ENCODE measurements at regions not wholly inside any gene's neighbourhood (a gene's known extent, or its start where the extent isn't known, plus 50 kb on each side); places are given as distances from the start of the nearest gene placed in this dataset.

DNA sequence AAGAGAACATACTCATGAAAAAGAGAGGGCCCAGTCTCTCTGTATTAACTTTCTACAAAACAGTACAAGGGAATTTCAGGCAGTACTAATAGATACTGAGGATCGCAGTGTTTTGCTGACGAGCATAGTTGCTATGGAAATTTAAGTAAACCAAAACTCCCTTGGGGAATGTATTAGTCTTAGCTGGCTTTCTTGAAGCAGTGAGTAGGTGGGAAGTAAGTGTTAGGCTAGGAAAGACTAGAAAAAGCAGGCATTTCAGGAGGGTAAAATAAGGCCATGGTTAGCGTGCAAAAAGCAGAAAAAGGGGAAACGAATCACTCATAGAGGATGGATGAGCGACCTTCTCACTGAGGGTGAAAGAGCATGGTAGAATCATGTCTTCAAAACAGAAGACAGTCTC lies 84.3 kb upstream of the ACTBL2 start:
- DNase-seq (no peak), ATAC-seq (peak in 1 of 2 donors; percentile 11)

DNA sequence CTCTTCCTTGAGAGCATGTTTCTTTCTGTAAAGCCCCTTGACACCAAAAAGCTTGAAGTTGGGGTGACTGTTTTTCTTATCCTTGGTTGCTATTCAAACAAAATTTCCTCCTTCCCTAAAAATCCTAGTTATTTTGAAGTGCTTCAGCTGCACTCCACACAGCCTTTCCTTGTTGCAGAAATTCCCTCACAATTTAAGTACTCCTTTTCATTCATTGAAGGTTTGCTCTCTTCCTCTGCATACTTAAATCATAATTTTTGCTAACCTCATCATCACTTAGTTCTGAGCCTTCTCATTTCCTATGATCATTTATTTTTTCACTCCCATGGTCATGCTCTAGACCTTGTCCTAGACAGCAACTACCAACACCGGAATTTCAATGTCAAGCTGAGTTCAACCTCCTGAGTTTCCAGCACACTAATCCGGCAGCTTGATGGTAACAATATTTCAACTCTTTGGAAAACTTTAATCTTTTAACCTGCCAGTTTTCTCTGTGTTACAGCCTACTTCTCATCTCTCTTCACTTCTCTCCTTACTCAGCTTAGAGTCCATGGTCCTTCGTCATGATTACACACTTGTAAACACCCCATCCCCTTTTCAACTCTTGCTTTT lies 78.7 kb upstream of the ACTBL2 start:
- Histone ChIP-seq H3K4me3 (no peak overlapping the region), H3K27me3 (ENCODE audit: low read depth) (no peaks in the 10 kb centered on the region), H3K9me3 (no peaks in the 10 kb centered on the region), H3K27ac (no peak overlapping the region), H3K36me3 (no peaks in the 10 kb centered on the region), H3K4me1 (no peaks in the 10 kb centered on the region)
- TF ChIP-seq, protein P1, sequence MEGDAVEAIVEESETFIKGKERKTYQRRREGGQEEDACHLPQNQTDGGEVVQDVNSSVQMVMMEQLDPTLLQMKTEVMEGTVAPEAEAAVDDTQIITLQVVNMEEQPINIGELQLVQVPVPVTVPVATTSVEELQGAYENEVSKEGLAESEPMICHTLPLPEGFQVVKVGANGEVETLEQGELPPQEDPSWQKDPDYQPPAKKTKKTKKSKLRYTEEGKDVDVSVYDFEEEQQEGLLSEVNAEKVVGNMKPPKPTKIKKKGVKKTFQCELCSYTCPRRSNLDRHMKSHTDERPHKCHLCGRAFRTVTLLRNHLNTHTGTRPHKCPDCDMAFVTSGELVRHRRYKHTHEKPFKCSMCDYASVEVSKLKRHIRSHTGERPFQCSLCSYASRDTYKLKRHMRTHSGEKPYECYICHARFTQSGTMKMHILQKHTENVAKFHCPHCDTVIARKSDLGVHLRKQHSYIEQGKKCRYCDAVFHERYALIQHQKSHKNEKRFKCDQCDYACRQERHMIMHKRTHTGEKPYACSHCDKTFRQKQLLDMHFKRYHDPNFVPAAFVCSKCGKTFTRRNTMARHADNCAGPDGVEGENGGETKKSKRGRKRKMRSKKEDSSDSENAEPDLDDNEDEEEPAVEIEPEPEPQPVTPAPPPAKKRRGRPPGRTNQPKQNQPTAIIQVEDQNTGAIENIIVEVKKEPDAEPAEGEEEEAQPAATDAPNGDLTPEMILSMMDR (IDR thresholded peaks at IDR 0.05) = no peak
- intact Hi-C loops (cut with DNase I) = no loop called here
- ATAC-seq = no peak
- no peak for DNase-seq

More for the DNA sequence above, 84.3 kb upstream of the ACTBL2 start:
- no peaks in the 10 kb centered on the region for H3K4me1 ChIP-seq
- TF ChIP-seq, protein P1 (IDR thresholded peaks at IDR 0.05) = no peak
- H3K9me3 ChIP-seq = no peaks in the 10 kb centered on the region
- intact Hi-C loops (cut with DNase I) = no loop called here
- H3K4me3 ChIP-seq = no peak overlapping the region
- no peaks in the 10 kb centered on the region for H3K27me3 ChIP-seq (ENCODE audit: low read depth)
- H3K27ac ChIP-seq = no peak overlapping the region
- no peaks in the 10 kb centered on the region for H3K36me3 ChIP-seq

DNA sequence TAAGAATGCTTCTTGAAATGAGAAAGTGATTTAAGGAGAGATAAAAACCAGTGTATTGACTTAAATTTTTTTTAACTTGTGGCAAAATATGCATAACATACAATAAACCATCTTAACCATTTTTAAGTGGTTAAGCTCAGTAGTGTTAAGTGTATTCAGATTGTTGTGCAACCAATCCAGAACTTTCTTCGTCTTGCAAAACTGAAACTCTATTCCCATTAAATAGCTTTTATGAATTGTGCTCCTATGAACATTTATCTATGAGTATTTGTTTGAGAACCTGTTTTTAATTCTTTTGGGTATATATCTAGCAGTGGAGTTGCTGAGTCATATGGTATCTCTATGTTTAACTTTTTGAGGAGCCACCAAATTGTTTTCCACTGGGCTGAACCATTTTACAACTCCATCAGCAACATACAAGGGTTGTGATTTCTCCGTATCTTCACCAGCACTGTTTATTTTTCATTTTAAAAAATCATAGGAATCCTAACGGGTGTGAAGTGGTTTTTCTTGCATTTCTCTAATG lies 76.6 kb upstream of the ACTBL2 start:
- H3K27me3 ChIP-seq (ENCODE audit: low read depth) = no peaks in the 10 kb centered on the region
- intact Hi-C loops (cut with DNase I) = no loop called here
- ATAC-seq = no peak

DNA sequence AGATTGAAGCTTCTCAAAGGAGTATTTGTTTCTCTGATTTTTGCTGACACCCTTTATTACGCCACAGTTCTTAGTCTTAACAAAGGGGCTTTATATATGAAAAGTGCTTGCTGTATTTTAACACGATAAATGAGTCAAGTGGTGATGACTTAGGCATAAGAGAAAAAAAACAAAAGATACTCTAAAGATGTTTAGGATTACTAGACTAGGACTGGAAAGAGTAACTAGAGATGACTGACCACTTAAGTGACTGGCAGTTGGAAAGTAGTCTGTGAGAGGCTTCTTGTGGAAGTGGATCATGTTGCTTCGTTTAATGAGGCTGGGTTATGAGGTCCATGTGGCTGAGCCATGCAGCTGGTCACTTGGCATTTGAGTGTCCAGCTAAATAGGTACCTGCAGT lies 69.4 kb upstream of the ACTBL2 start:
- no peaks in the 10 kb centered on the region for H3K9me3 ChIP-seq
- H3K27ac ChIP-seq = no peak overlapping the region
- H3K4me1 ChIP-seq = no peaks in the 10 kb centered on the region
- ATAC-seq (no peak), DNase-seq (no peak)
- no peaks in the 10 kb centered on the region for H3K36me3 ChIP-seq
- intact Hi-C loops (cut with DNase I) = no loop called here
- TF ChIP-seq, protein P1 (IDR thresholded peaks at IDR 0.05) = no peak
- no peaks in the 10 kb centered on the region for H3K27me3 ChIP-seq (ENCODE audit: low read depth)
- no peak overlapping the region for H3K4me3 ChIP-seq

More for the DNA sequence above, 76.6 kb upstream of the ACTBL2 start:
- Histone ChIP-seq H3K36me3 (no peaks in the 10 kb centered on the region), H3K4me3 (no peak overlapping the region), H3K27ac (no peak overlapping the region), H3K4me1 (no peaks in the 10 kb centered on the region), H3K9me3 (no peaks in the 10 kb centered on the region)
- TF ChIP-seq, protein P1 (IDR thresholded peaks at IDR 0.05) = no peak
- no peak for DNase-seq

DNA sequence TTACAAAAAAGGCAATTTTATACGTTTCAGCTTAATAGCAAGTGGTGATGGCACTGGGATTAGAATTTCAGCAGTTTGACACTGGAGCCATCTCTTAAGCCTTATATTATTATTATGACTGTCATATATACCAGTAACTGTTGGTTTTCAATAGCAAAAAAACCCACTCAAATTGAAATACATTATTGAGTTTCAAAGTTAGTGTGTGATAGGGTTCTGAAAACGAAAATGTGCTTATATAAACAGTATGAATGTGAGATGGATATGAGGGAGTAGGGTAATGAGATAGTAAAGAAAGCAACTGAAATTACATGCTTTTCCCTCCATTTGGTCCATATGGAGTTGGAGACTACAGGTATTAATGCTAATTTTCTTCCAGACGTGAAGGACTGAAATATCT lies 68.6 kb upstream of the ACTBL2 start:
- Histone ChIP-seq H3K27ac (no peak overlapping the region), H3K9me3 (no peaks in the 10 kb centered on the region), H3K27me3 (ENCODE audit: low read depth) (no peaks in the 10 kb centered on the region), H3K4me3 (no peak overlapping the region), H3K4me1 (no peaks in the 10 kb centered on the region), H3K36me3 (no peaks in the 10 kb centered on the region)
- DNase-seq = no peak
- TF ChIP-seq, protein P1 (IDR thresholded peaks at IDR 0.05) = no peak
- intact Hi-C loops (cut with DNase I) = no loop called here
- no peak for ATAC-seq

Measured in lower lobe of right lung (tissue), 2 donors.